GM12891 (cell line): ENCODE measurements at regions not wholly inside any gene's neighbourhood (a gene's known extent, or its start where the extent isn't known, plus 50 kb on each side); places are given as distances from the start of the nearest gene placed in this dataset.

Source experiments
- POLR2A ChIP-seq: IDR thresholded peaks from 2 replicates; pipeline ENCODE4 v1.6.1; 2011; ENCODE audit warnings: low read depth, low read length, control low read depth
- POLR2AphosphoS5 ChIP-seq: IDR thresholded peaks from 2 replicates; pipeline ENCODE4 v1.6.1; 2011; ENCODE audit warnings: low read depth, low read length, control low read depth
- POU2F2 ChIP-seq: IDR thresholded peaks from 2 replicates; pipeline ENCODE4 v1.6.1; 2011; ENCODE audit warnings: low read depth, mild to moderate bottlenecking, control low read depth, low read length, moderate library complexity
- SPI1 ChIP-seq: IDR thresholded peaks from 2 replicates; pipeline ENCODE4 v1.6.1; 2011; ENCODE audit warnings: low read depth, low read length, control low read depth

DNA sequence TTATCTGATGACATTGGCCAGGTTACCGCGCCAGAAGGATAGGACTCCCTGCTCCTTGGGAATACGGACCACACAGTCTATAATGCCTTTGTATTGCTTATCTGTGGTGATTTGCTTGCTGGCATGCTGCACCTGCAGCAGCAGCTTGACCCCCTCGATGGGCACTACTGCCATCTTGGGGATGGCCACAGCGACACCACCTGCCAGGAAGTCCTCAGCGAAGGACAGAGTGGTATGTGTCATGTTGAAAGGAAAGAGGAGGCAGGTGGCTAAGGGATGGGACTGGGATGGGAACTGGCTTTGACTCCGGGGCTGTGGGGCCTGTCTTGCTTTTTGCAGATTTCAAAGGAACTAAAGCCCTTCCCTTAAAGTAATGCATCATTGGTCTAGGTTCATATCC lies 50.3 kb upstream of the ACO1 start:
- TF ChIP-seq POLR2AphosphoS5 (no peak), POU2F2 (no peak), POLR2A (no peak), SPI1 (no peak)
